ENCODE measurements at regions not wholly inside any gene's neighbourhood (a gene's known extent, or its start where the extent isn't known, plus 50 kb on each side); places are given as distances from the start of the nearest gene placed in this dataset.

GRCh38 chr14:101665478-101666078 lies 95.9 kb upstream of the PPP2R5C start:
- H3K9ac ChIP-seq (ENCODE audit: low read length), result no peak overlapping the region
- no peak overlapping the region for H3K27ac ChIP-seq (ENCODE audit: low read depth, low read length)
- no peak overlapping the region for H3K4me3 ChIP-seq (ENCODE audit: insufficient read depth, low read length, poor library complexity, severe bottlenecking)
- no peak overlapping the region for H3K4me2 ChIP-seq (ENCODE audit: low read depth, low read length, poor library complexity, severe bottlenecking)
- no peak overlapping the region for H2AFZ ChIP-seq (ENCODE audit: low read depth, low read length, severe bottlenecking)
- peaks cover 6% of the 10 kb centered on the region; the same call in 1 of the 2 replicates for H3K9me3 ChIP-seq (ENCODE audit: insufficient read depth, low read length)
- no peaks in the 10 kb centered on the region for H3K27me3 ChIP-seq (ENCODE audit: low read length)
- no peak for TF ChIP-seq EZH2phosphoT487 (conservative IDR thresholded peaks at IDR 0.05; ENCODE audit: low read length)
- TF ChIP-seq, protein P1, sequence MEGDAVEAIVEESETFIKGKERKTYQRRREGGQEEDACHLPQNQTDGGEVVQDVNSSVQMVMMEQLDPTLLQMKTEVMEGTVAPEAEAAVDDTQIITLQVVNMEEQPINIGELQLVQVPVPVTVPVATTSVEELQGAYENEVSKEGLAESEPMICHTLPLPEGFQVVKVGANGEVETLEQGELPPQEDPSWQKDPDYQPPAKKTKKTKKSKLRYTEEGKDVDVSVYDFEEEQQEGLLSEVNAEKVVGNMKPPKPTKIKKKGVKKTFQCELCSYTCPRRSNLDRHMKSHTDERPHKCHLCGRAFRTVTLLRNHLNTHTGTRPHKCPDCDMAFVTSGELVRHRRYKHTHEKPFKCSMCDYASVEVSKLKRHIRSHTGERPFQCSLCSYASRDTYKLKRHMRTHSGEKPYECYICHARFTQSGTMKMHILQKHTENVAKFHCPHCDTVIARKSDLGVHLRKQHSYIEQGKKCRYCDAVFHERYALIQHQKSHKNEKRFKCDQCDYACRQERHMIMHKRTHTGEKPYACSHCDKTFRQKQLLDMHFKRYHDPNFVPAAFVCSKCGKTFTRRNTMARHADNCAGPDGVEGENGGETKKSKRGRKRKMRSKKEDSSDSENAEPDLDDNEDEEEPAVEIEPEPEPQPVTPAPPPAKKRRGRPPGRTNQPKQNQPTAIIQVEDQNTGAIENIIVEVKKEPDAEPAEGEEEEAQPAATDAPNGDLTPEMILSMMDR (IDR thresholded peaks at IDR 0.05; ENCODE audit: insufficient read depth, low read length, poor library complexity, severe bottlenecking), result peak; percentile 64
- no peaks in the 10 kb centered on the region for H4K20me1 ChIP-seq (ENCODE audit: low read depth, low read length)
- no peaks in the 10 kb centered on the region for H3K36me3 ChIP-seq (ENCODE audit: low read length)
- H3K9me2 ChIP-seq (replicated peaks; ENCODE audit: insufficient read depth, low read length), result no peaks in the 10 kb centered on the region
- H3F3A ChIP-seq (ENCODE audit: insufficient read depth), result no peaks in the 10 kb centered on the region
- H3K79me2 ChIP-seq (ENCODE audit: insufficient read depth, low read length), result no peaks in the 10 kb centered on the region

- H3K79me2 ChIP-seq (ENCODE audit: insufficient read depth, low read length), result no peaks in the 10 kb centered on the region
These were observed 95.2 kb upstream of the PPP2R5C start for GRCh38 chr14:101666264-101666663.

GRCh38 chr14:101669629-101670028 lies 91.9 kb upstream of the PPP2R5C start:
- H3F3A ChIP-seq (ENCODE audit: insufficient read depth), result no peaks in the 10 kb centered on the region
- no peak overlapping the region for H3K4me2 ChIP-seq (ENCODE audit: low read depth, low read length, poor library complexity, severe bottlenecking)
- H3K79me2 ChIP-seq (ENCODE audit: insufficient read depth, low read length), result no peaks in the 10 kb centered on the region
- H3K36me3 ChIP-seq (ENCODE audit: low read length), result no peaks in the 10 kb centered on the region
- no peak overlapping the region for H3K9ac ChIP-seq (ENCODE audit: low read length)
- TF ChIP-seq EZH2phosphoT487 (conservative IDR thresholded peaks at IDR 0.05; ENCODE audit: low read length), result no peak
- TF ChIP-seq, protein P1 (IDR thresholded peaks at IDR 0.05; ENCODE audit: insufficient read depth, low read length, poor library complexity, severe bottlenecking), result no peak
- H3K9me3 ChIP-seq (ENCODE audit: insufficient read depth, low read length), result peaks cover 6% of the 10 kb centered on the region; the same call in 1 of the 2 replicates
- no peak overlapping the region for H2AFZ ChIP-seq (ENCODE audit: low read depth, low read length, severe bottlenecking)
- H3K4me3 ChIP-seq (ENCODE audit: insufficient read depth, low read length, poor library complexity, severe bottlenecking), result no peak overlapping the region
- no peaks in the 10 kb centered on the region for H3K9me2 ChIP-seq (replicated peaks; ENCODE audit: insufficient read depth, low read length)
- H4K20me1 ChIP-seq (ENCODE audit: low read depth, low read length), result no peaks in the 10 kb centered on the region
- no peak overlapping the region for H3K27ac ChIP-seq (ENCODE audit: low read depth, low read length)
- no peaks in the 10 kb centered on the region for H3K27me3 ChIP-seq (ENCODE audit: low read length)

More at GRCh38 chr14:101666264-101666663, 95.2 kb upstream of the PPP2R5C start:
- Histone ChIP-seq H3K27ac (ENCODE audit: low read depth, low read length) (no peak overlapping the region), H4K20me1 (ENCODE audit: low read depth, low read length) (no peaks in the 10 kb centered on the region), H2AFZ (ENCODE audit: low read depth, low read length, severe bottlenecking) (no peak overlapping the region), H3K9me3 (ENCODE audit: insufficient read depth, low read length) (peaks cover 6% of the 10 kb centered on the region; the same call in 1 of the 2 replicates), H3K4me2 (ENCODE audit: low read depth, low read length, poor library complexity, severe bottlenecking) (no peak overlapping the region), H3F3A (ENCODE audit: insufficient read depth) (no peaks in the 10 kb centered on the region), H3K4me3 (ENCODE audit: insufficient read depth, low read length, poor library complexity, severe bottlenecking) (no peak overlapping the region), H3K36me3 (ENCODE audit: low read length) (no peaks in the 10 kb centered on the region), H3K27me3 (ENCODE audit: low read length) (no peaks in the 10 kb centered on the region), H3K9ac (ENCODE audit: low read length) (no peak overlapping the region), H3K9me2 (replicated peaks; ENCODE audit: insufficient read depth, low read length) (no peaks in the 10 kb centered on the region)
- no peak for TF ChIP-seq EZH2phosphoT487 (conservative IDR thresholded peaks at IDR 0.05; ENCODE audit: low read length)
- TF ChIP-seq, protein P1 (IDR thresholded peaks at IDR 0.05; ENCODE audit: insufficient read depth, low read length, poor library complexity, severe bottlenecking), result no peak
